ENCODE measurements at regions not wholly inside any gene's neighbourhood (a gene's known extent, or its start where the extent isn't known, plus 50 kb on each side); places are given as distances from the start of the nearest gene placed in this dataset.

DNA sequence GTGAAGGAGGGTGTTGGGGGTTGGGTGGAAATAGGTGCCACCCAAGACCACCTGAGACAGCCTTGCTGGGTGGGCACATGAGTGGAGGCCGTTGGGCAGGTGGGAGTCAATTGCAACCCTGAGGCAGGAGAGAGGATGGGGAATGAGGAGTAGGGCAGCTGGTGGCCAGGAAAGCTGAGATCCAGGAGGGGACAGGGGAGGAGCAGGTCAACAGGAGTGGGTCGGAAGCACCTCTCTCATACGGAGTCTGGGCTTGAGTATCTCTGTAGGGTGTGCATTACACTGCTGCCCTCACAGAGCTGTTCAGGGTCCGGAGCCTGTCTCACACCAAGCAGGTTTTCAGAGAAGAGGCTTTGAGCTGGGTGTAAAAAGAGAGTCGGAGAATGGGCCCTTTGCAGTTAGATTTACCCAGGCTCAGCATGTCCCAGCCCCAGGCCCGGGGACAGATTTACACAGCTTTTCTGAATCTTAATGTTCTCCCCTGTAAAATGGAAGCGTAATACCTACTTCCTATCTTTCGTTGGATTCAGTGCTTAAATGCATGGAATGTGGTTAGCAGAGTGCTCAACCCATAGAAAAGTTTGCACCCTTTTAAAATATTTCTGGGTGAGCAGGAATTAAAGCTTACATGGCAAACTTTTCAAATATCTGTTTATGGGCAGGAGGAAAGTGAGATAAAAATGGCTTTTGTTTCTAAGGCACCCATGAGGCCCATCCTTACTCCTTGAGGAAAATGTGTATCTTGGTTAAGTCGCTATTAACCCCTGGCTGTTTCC is 144.0 kb upstream of the MYCN start:
- TF ChIP-seq, protein P1, sequence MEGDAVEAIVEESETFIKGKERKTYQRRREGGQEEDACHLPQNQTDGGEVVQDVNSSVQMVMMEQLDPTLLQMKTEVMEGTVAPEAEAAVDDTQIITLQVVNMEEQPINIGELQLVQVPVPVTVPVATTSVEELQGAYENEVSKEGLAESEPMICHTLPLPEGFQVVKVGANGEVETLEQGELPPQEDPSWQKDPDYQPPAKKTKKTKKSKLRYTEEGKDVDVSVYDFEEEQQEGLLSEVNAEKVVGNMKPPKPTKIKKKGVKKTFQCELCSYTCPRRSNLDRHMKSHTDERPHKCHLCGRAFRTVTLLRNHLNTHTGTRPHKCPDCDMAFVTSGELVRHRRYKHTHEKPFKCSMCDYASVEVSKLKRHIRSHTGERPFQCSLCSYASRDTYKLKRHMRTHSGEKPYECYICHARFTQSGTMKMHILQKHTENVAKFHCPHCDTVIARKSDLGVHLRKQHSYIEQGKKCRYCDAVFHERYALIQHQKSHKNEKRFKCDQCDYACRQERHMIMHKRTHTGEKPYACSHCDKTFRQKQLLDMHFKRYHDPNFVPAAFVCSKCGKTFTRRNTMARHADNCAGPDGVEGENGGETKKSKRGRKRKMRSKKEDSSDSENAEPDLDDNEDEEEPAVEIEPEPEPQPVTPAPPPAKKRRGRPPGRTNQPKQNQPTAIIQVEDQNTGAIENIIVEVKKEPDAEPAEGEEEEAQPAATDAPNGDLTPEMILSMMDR (IDR thresholded peaks at IDR 0.05; ENCODE audit: insufficient read depth, low read depth, low read length), result no peak
- TF ChIP-seq EZH2 (IDR thresholded peaks at IDR 0.05; ENCODE audit: insufficient read depth, low read length), result no peak

Data from astrocyte (in vitro differentiated cells and primary cell).